Endothelial cell of umbilical vein (primary cell): ENCODE measurements at regions not wholly inside any gene's neighbourhood (a gene's known extent, or its start where the extent isn't known, plus 50 kb on each side); places are given as distances from the start of the nearest gene placed in this dataset.

ENCODE experiments used
- BruUV-seq: library from RNA; stranded (reverse); fragments of 400-500 nt; replicated peaks from 2 replicates; lab custom pipeline; 2021; lab: Mats Ljungman, UMichigan
- CTCF ChIA-PET: fragments of 300-600, 350-600 bp; sonication (Branson Sonifier 250); formaldehyde crosslinking; loops from one replicate; lab custom pipeline; 2021; ENCODE audit warnings: antibody characterized with exemption, inconsistent platforms; lab: Charles Lee
- POLR2A ChIA-PET: fragments of 300-600, 350-600 bp; sonication (Branson Sonifier 250); formaldehyde crosslinking; loops from one replicate; lab custom pipeline; 2021; ENCODE audit warnings: antibody characterized with exemption, inconsistent platforms; lab: Charles Lee
- DNase-seq: peaks from one replicate; pipeline ENCODE4 v3.0.0-alpha.2; 2011; ENCODE audit warnings: low read depth, low spot score
- FAIRE-seq: peaks from 2 replicates; lab custom pipeline; 2011; peaks lifted over from hg19 to GRCh38; lab: Jason Lieb, UNC
- H2AFZ ChIP-seq: 2 replicates; pipeline ENCODE4 v1.6.0; 2012; ENCODE audit warnings: low read depth, low read length, control low read depth, inconsistent platforms
- H3K27ac ChIP-seq: 2 replicates; pipeline ENCODE4 v1.5.1; 2011; ENCODE audit warnings: low read depth, mild to moderate bottlenecking, control low read depth, low read length, moderate library complexity; ENCODE audit not compliant: insufficient read depth
- H3K27me3 ChIP-seq, 2 experiments: 2 replicates each; pipeline versions ENCODE4 v1.6.0 to v1.6.1; 2011; ENCODE audit warnings: low read length in 2 of 2, mixed read lengths in 1 of 2; ENCODE audit not compliant: control insufficient read depth in 2 of 2, insufficient read depth in 2 of 2
- H3K36me3 ChIP-seq, 2 experiments: 2 replicates in 1 of 2; 3 replicates in 1 of 2; pipeline ENCODE4 v1.5.1; 2011; ENCODE audit warnings: low read length in 2 of 2, mild to moderate bottlenecking in 1 of 2, moderate library complexity in 1 of 2; ENCODE audit not compliant: control insufficient read depth in 2 of 2, insufficient read depth in 2 of 2; ENCODE audit errors: extremely low read depth in 1 of 2
- H3K4me1 ChIP-seq: 3 replicates; pipeline ENCODE4 v1.5.1; 2011; ENCODE audit warnings: mild to moderate bottlenecking, low read length; ENCODE audit not compliant: control insufficient read depth, insufficient read depth; ENCODE audit errors: extremely low read depth
- H3K4me2 ChIP-seq: 2 replicates; pipeline ENCODE4 v1.6.1; 2011; ENCODE audit warnings: low read length, control low read depth, mixed read lengths; ENCODE audit not compliant: insufficient read depth
- H3K4me3 ChIP-seq, 3 experiments: fragments of 200-600 bp in 1 of 3; sonication (generic), shearing (Covaris generic) in 1 of 3; replicated peaks in 1 of 3; 2 replicates each; pipeline ENCODE4 v1.5.1; 2011 to 2016; ENCODE audit warnings: control low read depth in 3 of 3, low read length in 3 of 3, mild to moderate bottlenecking in 2 of 3, inconsistent platforms in 1 of 3, low read depth in 1 of 3, moderate library complexity in 1 of 3; ENCODE audit not compliant: insufficient read depth in 1 of 3
- H3K79me2 ChIP-seq: 2 replicates; pipeline ENCODE4 v1.6.0; 2012; ENCODE audit warnings: low read length, inconsistent platforms; ENCODE audit not compliant: control insufficient read depth, insufficient read depth
- H3K9ac ChIP-seq: replicated peaks from 2 replicates; pipeline ENCODE3; 2011; ENCODE audit warnings: low read length, control low read depth; ENCODE audit not compliant: insufficient read depth; ENCODE audit errors: extremely low read depth
- H3K9me1 ChIP-seq: replicated peaks from 3 replicates; pipeline ENCODE4 v1.6.0; 2011; ENCODE audit warnings: mild to moderate bottlenecking, low read length; ENCODE audit not compliant: control insufficient read depth, insufficient read depth; ENCODE audit errors: extremely low read depth
- H3K9me3 ChIP-seq: replicated peaks from 2 replicates; pipeline ENCODE4 v1.5.1; 2012; ENCODE audit warnings: low read length, inconsistent platforms; ENCODE audit not compliant: control insufficient read depth, insufficient read depth
- H4K20me1 ChIP-seq: replicated peaks from 2 replicates; pipeline ENCODE3; 2011; ENCODE audit warnings: mild to moderate bottlenecking, low read length; ENCODE audit not compliant: control insufficient read depth, insufficient read depth; ENCODE audit errors: extremely low read depth
- CTCF ChIP-seq, 2 donors: IDR thresholded peaks; 1 replicate in 1 of 2; 2 replicates in 1 of 2; pipeline ENCODE4 v1.5.1; 2011; ENCODE audit warnings: low read length in 2 of 2, mild to moderate bottlenecking in 2 of 2, moderate library complexity in 2 of 2, control low read depth in 1 of 2, inconsistent platforms in 1 of 2, low read depth in 1 of 2; ENCODE audit not compliant: insufficient read depth in 1 of 2; ENCODE audit errors: extremely low read depth in 1 of 2
- GATA2 ChIP-seq: IDR thresholded peaks from 2 replicates; pipeline ENCODE4 v1.7.0; 2011; ENCODE audit warnings: low read depth, mild to moderate bottlenecking, moderate library complexity, mixed read lengths, low read length; ENCODE audit not compliant: insufficient read length, insufficient read depth
- MYC ChIP-seq: IDR thresholded peaks from one replicate; pipeline ENCODE4 v1.6.1; 2011; ENCODE audit warnings: mild to moderate bottlenecking, low read depth, low read length
- POLR2AphosphoS5 ChIP-seq: IDR thresholded peaks from 2 replicates; pipeline ENCODE4 v1.6.1; 2012; ENCODE audit warnings: low read depth, mild to moderate bottlenecking, control low read depth, low read length, moderate library complexity; ENCODE audit not compliant: insufficient read depth
- dilution Hi-C: fragments of 300-500 bp; cut with MboI; formaldehyde crosslinking; loops from one replicate; pipeline ENCODE4 v1.15.0; 2019; ENCODE audit warnings: low sequenced_read_pairs; ENCODE audit not compliant: extremely low pct_ligation_motif_present
- intact Hi-C: fragments of 100-400 bp; cut with micrococcal nuclease; formaldehyde crosslinking; loops from one replicate; pipeline ENCODE4 v1.10.0; 2022

- BruUV-seq: no TSS peak
- CTCF ChIA-PET: interaction anchor here (1.3 to 8.3 kb wide), 3 partner anchors 10 to 26 kb away, joined by 3 to 60 read pairs (median 4); no protein-coding TSS in a partner anchor
- intact Hi-C loops: no loop called here
Measured at GRCh38 chr15:66836231-66837030, 134.4 kb downstream of the SMAD6 start.

More at GRCh38 chr15:66836231-66837030, 134.4 kb downstream of the SMAD6 start:
- no peak overlapping the region for H3K27ac ChIP-seq
- FAIRE-seq: no peak
- no peak overlapping the region for H3K4me3 ChIP-seq
- H3K9me3 ChIP-seq: no peaks in the 10 kb centered on the region
- no peak overlapping the region for H3K4me2 ChIP-seq
- no peaks in the 10 kb centered on the region for H4K20me1 ChIP-seq
- H3K79me2 ChIP-seq: no peaks in the 10 kb centered on the region
- H3K4me1 ChIP-seq: peaks cover 2% of the 10 kb centered on the region
- no peak for DNase-seq
- dilution Hi-C loops: no loop called here
- no peak overlapping the region for H2AFZ ChIP-seq
- no peaks in the 10 kb centered on the region for H3K36me3 ChIP-seq
- no peak overlapping the region for H3K9ac ChIP-seq
- POLR2A ChIA-PET: interaction anchor here (0.6 kb wide), 1 partner anchor 34 kb away, joined by 3 read pairs; no protein-coding TSS in a partner anchor
- TF ChIP-seq CTCF (IDR thresholded peaks at IDR 0.05; ENCODE audit: extremely low read depth in 1 of 2, insufficient read depth in 1 of 2, low read depth in 1 of 2, low read length in 2 of 2) (no peak), POLR2AphosphoS5 (no peak), GATA2 (no peak), MYC (no peak)
- H3K27me3 ChIP-seq: no peaks in the 10 kb centered on the region
- H3K9me1 ChIP-seq: no peaks in the 10 kb centered on the region
